Amniotic stem cell (primary cell): ENCODE measurements at regions not wholly inside any gene's neighbourhood (a gene's known extent, or its start where the extent isn't known, plus 50 kb on each side); places are given as distances from the start of the nearest gene placed in this dataset.

Experiments used
- DNase-seq: peaks from one replicate; lab custom pipeline; 2025; lab: John Stamatoyannopoulos, UW

DNA sequence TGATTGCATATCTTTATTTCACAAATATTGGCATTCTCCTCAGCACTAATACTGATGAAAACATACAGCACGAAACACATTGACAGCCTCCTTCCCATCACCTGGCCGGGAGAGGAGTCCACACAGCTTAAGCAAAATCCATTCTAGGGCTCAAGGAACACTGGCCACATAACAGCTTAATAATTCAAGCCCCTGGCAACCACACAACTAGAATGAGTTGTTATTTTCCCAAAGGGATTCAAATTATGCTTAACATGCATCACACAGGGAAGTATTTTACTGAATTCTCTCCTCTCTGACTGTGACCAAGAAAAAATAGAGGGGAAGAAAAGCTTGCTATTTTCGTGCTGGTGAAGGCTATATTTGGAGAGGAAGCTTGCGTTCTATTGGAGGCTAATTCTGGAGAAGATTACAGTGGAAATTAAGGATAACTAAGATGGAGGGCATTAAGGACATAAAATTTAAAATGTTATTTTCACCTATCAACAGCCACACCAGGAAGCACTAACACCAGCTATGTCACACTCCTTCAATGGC, 198.5 kb downstream of the ADGRG6 start:
- DNase-seq, result no peak

DNA sequence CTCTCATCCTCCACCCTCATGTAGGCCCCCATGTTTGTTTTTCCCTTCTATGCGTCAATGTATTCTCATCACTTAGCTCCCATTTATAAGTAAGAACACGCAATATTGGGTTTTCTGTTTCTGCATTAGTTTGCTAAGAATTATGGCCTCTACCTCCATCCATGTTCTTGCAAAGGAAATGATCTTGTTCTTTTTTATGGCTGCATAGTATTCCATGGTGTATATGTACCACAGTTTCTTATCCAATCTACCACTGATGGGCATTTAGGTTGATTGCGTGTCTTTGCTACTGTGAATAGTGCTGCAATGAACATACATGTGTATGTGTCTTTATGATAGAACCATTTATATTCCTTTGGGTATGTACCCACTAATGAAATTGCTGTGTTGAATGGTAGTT, 200.0 kb downstream of the ADGRG6 start:
- no peak for DNase-seq

DNA sequence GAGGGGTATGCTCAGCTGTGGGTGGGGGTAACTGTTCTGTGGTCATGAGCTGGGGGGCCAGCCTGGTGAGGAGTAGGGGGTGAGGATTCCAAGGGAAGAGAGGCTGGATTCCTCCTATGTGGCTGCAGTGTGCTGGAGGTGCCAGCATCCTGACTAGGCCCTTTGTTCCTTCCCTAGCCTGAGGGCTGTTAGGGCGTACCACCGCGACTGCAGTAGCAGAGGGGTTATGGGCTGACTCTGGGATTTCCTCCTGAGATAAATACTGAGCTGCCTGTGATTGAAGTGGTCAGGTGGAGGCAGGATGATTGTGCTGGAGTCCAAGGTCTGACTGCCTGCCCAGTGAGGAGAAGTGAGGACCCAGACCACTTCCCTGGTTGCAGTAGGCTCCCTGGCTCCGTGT, 205.3 kb downstream of the ADGRG6 start:
- no peak for DNase-seq

DNA sequence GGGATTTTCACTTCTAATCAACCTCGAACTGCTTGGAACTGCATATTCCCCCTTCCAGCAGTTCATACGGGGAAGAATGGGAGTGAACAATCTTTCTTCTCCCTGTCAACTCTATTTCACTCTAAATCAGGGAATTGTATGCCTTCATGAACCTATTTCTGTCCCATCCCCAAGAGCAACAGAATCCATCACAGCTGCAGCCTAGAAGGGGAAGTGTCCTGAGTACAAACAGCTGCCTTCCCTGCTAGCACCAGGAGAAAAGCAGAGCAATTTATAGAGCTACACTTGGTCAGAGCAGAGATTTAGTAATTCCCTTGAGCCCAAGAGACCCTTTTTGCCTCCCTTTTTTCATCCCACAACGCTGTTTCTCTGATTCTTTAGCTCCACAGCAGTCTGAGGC, 208.4 kb downstream of the ADGRG6 start:
- no peak for DNase-seq

DNA sequence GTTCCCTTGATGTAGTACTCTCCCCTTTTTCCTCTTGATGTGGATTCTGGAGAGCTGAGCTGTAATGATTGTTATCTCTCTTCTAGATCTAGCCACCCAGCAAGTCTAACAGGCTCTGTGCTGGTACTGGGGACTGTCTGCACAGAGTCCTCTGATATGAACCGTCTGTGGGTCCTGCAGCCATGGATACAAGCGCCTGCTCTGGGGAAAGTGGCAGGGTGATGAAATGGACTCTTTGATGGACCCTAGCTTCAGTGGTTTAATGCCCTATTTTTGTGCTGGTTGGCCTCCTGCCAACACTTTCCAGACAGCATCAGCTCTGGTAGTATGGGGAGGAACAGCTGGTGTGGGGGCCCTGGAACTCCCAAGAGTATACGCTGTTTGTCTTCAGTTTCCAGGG, 216.3 kb downstream of the ADGRG6 start:
- DNase-seq, result no peak

DNA sequence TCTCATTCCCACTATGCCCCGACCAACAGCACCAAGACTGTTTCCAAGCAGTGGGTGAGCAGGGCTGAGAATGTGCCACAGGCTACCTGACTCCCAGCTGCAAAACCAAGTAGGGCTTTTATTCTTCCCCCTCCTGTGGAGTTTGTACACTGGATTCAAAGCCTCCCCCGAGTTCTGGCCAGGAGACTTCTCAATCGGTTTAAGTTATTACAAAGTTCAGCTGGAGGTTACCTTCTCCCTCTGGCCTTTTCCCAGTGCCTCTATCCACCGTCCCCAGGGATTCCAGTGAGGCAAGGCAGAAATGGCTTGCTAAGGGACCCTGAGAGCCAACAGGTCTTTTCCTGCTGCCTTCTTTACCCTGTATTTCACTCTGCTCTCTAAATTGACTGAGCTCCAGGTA, 217.0 kb downstream of the ADGRG6 start:
- DNase-seq, result no peak

DNA sequence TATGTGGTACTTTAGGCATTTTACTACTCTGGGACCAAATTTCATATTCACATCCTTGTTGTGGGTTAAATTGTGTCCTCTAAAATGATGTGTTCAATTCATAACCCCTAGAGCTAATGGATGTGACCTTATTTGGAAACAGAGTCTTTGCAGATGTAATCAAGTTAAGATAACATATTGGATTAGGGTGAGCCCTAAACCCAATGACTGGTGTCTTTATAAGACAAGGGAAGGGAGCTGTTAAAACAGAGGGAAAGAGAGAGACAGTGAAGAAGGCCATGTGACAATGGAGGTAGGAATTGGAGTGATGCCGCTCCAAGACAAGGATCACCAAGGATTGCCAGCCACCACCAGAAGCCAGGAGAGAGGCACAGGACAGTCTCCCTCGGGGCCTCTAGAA, 220.0 kb downstream of the ADGRG6 start:
- DNase-seq, result no peak

DNA sequence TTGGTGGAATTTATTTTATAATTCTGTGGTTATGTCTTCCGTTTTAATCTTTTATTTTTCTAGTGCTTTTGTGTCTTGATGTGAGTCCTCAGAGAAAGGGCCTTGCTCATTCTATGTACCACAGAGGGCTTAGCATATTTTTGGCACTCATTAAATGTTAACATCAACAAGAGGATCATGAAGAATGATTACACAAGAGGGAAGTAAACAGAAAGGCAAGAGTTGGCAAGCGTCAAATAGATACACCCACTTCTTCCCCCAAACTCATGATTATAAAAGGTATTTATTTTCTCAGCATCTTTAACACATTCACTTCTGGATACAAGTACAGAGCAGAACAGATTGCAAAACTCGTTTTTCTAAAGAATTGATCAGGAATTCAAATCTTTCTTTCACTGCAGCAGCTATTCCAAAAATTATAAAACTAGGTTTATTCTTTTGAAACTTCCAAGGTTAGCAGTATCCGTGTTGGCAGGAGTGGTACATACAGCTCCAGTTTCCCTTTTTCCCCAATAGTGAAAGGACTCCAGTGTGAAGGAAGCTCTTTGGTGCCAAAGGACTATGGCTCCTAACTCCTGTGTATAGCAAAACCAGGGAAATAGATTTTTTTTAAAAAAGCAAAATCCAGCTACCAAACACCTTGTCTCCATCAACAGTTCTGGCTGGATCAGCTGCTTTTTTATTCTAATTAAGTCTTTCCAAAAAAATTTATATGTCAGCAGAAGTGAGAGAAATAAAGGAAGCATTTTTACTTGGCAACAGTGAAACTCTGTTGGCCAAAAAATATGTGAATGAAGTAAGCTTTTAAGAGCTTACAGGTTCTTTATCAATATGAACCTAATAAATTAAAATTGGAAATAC, 221.9 kb downstream of the ADGRG6 start:
- no peak for DNase-seq

DNA sequence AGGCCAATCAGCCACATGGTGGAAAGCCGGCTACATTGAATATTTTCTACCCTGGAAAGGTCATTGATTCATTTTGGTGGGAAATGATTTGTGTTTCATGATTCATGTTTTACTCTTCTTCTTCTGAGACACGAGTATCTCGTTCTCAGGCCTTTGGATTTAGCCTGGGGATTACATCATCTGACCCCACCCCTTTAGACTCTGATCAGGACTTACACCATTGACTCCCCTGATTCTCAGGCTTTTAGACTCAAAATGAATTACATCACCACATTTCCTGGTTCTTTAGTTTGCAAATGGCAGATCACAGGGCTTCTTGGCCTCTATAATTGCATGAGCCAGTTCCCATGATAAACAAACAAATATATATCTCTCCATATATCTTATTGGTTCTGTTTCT, 228.8 kb downstream of the ADGRG6 start:
- DNase-seq, result no peak

DNA sequence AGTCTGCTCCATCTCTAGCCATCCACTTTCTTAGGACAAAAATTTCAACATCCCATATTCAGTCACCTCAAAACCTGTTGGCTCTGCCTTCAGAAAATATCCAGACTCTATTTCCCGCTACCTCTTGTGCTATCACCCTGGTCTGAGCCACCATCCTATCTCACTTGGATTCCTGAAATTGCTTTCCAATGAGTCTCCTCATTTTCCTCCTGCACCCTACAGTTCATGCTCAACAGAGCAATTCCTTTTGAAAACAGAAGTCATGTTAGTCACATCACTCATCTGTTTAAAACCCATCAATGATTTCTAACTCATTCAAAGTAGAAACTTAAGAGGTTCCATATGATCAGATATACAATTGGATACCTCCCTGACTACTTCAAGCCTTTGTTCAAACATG, 229.9 kb downstream of the ADGRG6 start:
- DNase-seq, result no peak

DNA sequence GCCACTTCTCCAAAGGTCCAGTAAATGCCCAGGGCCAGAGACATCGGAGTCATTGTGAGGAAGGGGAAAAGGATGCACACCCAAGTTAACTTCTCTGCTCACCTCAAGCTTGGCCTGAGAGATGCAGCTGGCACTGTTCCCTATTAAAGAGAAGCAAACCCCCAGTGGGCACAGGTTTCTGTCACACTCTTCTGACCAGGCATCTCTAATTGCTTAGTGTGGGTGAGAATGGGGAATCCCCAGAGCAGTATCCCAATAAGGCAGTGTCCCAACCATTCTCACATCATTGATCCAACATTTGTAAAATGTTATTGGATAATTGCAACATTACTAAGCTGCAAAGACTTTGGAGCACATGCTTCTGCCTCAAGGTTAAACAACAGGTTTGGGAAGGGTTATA, 232.3 kb downstream of the ADGRG6 start:
- no peak for DNase-seq

DNA sequence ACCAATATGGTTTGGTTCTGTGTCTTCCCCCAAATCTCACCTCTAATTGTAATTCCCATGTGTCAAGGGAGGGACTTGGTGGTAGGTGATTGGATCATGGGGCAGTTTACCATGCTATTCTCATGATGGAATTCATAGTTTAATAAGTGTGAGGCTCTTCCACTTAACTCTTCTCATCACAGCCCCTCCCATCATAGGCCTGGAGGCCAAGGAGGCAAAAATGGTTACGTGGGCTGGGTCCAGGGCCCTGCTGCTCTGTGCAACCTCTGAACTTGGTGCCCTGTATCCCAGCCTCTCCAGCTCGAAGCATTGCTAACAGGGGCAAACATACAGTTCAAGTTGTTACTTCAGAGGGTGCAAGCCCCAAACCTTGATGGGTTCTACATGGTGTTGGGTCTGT, 232.7 kb downstream of the ADGRG6 start:
- no peak for DNase-seq

DNA sequence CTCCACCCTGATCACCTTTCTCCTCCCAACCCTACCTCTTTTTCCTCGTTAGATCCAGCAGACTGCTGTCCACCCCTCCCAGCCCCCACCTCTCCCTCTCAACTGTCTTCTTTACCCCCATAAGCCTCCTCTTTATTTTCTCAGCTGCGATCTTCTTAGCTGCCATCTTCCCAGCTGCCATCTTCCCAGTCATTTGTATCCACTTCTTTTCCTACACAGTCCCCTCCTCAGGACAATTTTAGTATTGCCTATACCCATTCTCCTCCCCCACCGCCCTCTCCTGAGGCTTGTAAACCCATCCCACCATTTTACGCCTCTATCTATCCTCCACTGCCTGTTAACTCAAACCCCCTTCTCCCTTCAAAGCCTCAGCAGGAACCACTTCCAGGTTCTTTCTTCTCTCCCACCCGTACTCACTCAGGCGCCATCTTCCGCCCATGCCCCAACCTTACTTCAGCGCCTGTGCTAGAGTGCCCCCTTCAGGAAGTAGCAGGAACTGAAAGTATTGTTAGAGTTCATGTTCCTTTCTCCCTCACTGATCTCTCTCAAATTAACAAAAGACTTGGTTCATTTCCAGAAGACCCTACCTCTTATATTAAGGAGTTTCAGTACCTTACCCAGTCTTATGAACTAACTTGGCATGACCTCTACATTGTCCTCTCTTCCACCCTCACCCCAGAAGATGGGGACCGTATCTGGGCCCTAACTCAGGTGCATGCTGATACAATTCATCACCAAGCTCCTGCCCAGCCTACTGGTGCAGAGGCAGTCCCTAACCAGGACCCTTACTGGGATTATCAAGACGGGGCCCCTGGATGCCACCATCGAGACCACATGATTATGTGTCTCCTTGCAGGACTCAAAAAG, 236.0 kb downstream of the ADGRG6 start:
- no peak for DNase-seq

DNA sequence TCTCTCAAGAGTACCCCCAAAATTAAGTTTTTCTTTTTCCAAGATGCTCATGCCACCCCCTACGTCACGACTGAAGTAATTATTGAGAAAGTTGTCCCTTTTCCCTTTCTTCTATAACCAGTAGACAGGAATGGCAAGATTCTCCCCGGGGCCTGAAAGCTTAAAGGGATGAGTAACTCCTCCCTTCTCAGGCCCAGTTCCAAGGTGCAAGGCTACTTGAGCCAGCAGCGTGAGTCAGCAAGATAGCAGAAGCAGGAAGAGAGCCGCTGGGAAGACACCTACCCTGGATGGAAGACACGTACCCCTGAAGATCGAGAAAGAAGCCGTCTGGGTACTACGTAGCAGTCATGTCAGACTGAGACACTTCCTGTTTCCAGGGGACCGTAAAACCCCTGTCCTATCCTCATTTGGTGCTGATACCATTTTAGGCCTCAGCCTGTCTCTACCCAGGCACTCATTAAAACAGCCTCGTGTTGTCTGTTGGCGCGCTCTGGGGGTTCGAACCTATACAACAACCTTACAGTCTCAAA, 241.0 kb downstream of the ADGRG6 start:
- DNase-seq, result no peak

DNA sequence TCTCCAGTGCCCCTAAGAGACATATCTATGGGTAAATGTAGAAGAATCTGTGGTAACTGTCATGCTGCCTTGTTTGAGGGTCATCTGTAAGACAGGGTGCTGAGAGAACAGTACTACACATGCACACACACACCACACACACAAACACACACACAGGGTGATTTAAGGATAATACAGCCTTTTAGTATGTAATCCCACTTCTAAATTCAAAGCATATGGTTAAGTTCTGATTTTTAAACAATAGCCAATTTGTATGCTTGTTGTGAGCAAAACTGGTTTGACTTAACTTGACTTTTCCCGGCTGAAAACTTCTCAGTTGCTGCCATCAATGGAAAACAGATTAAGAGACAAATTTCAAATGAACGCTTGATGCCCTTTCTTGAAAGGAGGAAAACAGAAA, 241.8 kb downstream of the ADGRG6 start:
- no peak for DNase-seq

DNA sequence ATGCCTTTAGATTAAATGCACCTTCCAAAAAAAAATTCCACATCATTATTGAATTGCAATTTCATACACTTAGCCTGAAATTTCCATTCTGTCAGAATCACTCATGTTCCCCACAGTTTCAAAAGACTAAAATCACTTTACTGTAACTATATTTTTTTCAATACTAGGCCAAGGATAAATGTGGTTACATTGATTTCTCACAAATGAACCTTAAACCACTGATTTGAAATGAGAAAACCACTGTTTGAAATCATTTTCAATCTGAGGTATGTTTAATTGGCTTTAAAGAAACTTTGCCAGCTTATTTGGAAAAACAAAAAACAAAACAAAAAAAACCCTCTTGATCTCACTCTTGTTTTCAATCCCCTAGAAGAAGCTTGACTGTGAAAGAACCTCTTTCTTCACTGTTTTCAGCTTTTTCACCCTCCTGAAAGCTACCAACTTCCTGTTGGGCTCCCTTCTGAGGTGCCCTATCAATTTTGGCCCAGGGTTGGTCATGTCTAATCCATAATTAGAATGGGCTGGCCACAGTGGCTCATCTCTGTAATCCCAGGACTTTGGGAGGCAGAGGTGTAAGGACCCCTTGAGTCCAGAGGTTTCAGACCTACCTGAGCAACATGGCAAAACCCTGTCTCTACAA, 242.5 kb downstream of the ADGRG6 start:
- no peak for DNase-seq

DNA sequence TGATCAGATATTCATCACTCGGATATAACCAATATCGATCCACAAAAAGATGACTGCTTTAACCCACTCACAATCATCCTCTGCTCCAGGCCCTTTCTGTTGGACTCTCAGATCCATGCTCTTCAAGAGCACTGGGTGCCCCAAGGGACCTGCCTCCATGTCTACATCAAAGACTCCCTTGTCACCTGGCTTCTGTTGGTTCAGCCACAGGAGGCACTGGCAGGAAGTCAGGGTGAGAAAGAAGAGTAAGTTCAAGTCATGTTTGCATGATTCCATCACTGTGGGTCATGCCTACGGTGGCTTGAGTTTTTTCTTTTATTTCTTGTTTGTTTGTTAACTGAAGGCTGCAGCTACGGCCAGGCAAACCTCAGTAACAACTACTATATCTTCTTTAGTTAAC, 243.3 kb downstream of the ADGRG6 start:
- no peak for DNase-seq

DNA sequence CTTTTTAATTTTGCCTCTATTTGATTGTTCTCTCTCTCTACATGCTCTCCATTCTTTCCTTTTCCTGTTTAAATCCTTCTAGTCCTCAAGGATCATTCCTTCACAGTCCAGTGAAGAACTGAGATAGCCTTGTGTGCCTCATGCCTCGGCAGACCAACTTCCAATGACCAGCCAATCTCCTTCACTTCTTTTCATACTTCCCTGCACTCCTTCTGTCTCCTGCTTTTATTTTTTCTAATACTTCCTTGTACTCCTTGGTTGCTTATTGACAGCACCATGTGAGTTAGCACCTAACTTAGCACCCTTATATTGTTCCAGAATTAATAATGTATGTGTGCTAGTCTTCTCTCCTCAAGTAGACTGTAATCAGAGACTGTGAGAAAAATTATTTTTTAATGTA, 246.8 kb downstream of the ADGRG6 start:
- no peak for DNase-seq

DNA sequence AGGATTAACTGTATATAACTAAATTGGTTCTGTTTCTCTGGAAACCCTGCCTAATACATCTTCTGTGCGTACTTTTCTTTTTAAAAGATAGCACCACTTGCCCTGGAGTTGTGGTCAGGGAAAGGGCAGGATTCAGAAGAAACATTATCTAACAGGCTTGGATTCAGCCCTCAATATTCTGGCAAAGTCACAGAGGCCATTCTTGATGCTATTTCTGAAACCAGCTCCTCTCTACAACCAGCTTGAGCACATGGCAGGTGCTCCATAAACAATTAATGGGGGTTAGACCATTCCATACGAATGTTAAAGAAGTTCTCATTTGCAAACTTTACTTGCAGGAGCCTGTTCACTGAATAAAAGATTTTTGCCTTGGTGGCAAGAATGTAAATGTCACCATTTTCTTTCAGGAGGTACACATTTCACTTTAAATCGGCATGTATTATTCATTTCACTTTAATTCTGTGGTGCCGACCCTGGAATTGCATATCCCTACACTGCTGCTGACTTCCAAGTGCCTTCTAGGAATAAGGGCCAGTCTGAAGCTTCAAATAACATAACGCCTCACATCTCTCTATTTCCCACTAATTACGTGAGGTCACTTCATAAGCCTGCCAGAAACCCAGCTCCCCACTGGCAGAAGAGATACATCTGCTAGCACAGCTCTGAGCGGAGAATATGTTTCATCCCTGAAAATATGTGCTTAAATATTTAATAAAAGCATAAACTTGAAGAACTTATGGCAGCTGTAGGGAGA, 248.7 kb downstream of the ADGRG6 start:
- DNase-seq, result no peak

DNA sequence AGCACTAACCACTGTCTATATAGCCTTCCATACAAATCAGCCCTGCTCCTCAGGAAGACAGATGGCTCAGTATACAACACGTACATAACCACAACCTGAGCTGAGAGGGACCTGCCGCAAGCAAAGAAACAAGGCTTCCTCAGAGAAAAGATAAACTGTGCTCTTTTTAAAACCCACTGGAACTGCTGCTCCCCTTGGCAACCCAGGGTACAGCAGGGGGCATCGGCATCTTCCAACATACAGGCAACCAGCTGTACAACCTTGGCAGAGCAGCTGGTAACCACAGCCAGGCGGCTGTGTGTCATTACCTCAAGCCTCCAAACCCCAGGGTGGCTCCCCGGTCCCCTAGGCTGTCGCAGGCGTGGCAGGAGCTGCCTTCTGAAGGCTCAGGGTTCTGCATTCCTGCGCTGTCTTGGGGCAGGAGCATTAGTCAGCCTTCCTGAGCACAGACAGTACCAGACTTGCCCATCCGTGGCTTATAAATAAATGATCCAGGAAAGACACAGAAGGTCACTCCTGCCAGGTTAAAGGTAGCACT, 249.5 kb downstream of the ADGRG6 start:
- no peak for DNase-seq

DNA sequence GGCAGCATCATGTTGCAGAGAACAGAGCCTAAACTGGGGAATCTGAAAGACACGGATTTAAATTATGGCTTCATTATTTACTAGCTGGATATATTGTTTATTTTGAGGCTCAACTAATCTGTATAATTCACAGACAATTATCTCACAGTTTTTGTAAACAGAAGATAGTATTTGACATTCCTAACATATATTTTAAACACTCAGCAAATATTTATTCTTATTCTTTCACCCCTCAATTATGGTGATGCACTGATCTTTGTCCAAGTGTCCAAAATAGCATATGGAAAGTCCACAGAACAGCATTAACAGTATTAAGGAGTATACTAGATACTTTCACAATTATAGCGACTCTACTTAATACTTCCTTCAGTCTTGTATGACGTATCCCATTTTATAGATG, 257.0 kb downstream of the ADGRG6 start:
- no peak for DNase-seq
